ENCODE measurements at regions not wholly inside any gene's neighbourhood (a gene's known extent, or its start where the extent isn't known, plus 50 kb on each side); places are given as distances from the start of the nearest gene placed in this dataset.

- no peak overlapping the region for H3K4me3 ChIP-seq
- no peak for TF ChIP-seq TEAD1 (CRISPR knock-in tag; IDR thresholded peaks at IDR 0.05)
- TF ChIP-seq, protein P1, sequence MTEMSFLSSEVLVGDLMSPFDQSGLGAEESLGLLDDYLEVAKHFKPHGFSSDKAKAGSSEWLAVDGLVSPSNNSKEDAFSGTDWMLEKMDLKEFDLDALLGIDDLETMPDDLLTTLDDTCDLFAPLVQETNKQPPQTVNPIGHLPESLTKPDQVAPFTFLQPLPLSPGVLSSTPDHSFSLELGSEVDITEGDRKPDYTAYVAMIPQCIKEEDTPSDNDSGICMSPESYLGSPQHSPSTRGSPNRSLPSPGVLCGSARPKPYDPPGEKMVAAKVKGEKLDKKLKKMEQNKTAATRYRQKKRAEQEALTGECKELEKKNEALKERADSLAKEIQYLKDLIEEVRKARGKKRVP (CRISPR knock-in tag; IDR thresholded peaks at IDR 0.05): no peak
- TF ChIP-seq, protein P2, sequence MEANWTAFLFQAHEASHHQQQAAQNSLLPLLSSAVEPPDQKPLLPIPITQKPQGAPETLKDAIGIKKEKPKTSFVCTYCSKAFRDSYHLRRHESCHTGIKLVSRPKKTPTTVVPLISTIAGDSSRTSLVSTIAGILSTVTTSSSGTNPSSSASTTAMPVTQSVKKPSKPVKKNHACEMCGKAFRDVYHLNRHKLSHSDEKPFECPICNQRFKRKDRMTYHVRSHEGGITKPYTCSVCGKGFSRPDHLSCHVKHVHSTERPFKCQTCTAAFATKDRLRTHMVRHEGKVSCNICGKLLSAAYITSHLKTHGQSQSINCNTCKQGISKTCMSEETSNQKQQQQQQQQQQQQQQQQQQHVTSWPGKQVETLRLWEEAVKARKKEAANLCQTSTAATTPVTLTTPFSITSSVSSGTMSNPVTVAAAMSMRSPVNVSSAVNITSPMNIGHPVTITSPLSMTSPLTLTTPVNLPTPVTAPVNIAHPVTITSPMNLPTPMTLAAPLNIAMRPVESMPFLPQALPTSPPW (CRISPR knock-in tag; IDR thresholded peaks at IDR 0.05): no peak
- TF ChIP-seq CREB3L1 (IDR thresholded peaks at IDR 0.05; ENCODE audit: borderline replicate concordance, low read depth): no peak
- TF ChIP-seq HDAC6 (IDR thresholded peaks at IDR 0.05; ENCODE audit: low read depth, low read length): no peak
- no peak for TF ChIP-seq ZNF212 (CRISPR knock-in tag; IDR thresholded peaks at IDR 0.05)
- TF ChIP-seq, protein P3, sequence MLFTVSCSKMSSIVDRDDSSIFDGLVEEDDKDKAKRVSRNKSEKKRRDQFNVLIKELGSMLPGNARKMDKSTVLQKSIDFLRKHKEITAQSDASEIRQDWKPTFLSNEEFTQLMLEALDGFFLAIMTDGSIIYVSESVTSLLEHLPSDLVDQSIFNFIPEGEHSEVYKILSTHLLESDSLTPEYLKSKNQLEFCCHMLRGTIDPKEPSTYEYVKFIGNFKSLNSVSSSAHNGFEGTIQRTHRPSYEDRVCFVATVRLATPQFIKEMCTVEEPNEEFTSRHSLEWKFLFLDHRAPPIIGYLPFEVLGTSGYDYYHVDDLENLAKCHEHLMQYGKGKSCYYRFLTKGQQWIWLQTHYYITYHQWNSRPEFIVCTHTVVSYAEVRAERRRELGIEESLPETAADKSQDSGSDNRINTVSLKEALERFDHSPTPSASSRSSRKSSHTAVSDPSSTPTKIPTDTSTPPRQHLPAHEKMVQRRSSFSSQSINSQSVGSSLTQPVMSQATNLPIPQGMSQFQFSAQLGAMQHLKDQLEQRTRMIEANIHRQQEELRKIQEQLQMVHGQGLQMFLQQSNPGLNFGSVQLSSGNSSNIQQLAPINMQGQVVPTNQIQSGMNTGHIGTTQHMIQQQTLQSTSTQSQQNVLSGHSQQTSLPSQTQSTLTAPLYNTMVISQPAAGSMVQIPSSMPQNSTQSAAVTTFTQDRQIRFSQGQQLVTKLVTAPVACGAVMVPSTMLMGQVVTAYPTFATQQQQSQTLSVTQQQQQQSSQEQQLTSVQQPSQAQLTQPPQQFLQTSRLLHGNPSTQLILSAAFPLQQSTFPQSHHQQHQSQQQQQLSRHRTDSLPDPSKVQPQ (CRISPR knock-in tag; IDR thresholded peaks at IDR 0.05; ENCODE audit: borderline replicate concordance): no peak
- TF ChIP-seq PTTG1 (tag; IDR thresholded peaks at IDR 0.05; ENCODE audit: low read depth): no peak
- no peak for TF ChIP-seq ZNF384 (IDR thresholded peaks at IDR 0.05; ENCODE audit: low read depth, low read length)
- TF ChIP-seq ZBED1 (IDR thresholded peaks at IDR 0.05): no peak
- TF ChIP-seq NR4A1 (CRISPR knock-in tag; IDR thresholded peaks at IDR 0.05): no peak
- no peak for TF ChIP-seq NR4A1 (tag; IDR thresholded peaks at IDR 0.05)
- no peak for TF ChIP-seq SPI1 (IDR thresholded peaks at IDR 0.05; ENCODE audit: borderline replicate concordance, low read depth, low read length)
- no peak for TF ChIP-seq ZNF764 (CRISPR knock-in tag; IDR thresholded peaks at IDR 0.05; ENCODE audit: low read depth)
- no peak for TF ChIP-seq RHOXF2B (CRISPR knock-in tag; conservative IDR thresholded peaks at IDR 0.05)
- TF ChIP-seq ZNF121 (CRISPR knock-in tag; conservative IDR thresholded peaks at IDR 0.05): no peak
Observed at GRCh38 chr9:134585746-134586706, 55.6 kb upstream of the COL5A1 start.

More at GRCh38 chr9:134585746-134586706, 55.6 kb upstream of the COL5A1 start:
- Histone ChIP-seq H3K79me2 (ENCODE audit: control insufficient read depth, insufficient read depth, low read length) (no peaks in the 10 kb centered on the region), H3K27me3 (ENCODE audit: control insufficient read depth in 2 of 2, insufficient read depth in 2 of 2, low read length in 2 of 2) (peaks cover 9 to 32% of the 10 kb centered on the region in 2 experiments; a peak in 3 of 5 replicates), H4K20me1 (replicated peaks; ENCODE audit: control insufficient read depth, insufficient read depth, low read length) (no peaks in the 10 kb centered on the region), H3K4me2 (ENCODE audit: insufficient read depth, low read length) (no peak overlapping the region), H3K27ac (ENCODE audit: extremely low read depth, low read depth, low read length) (no peak overlapping the region), H2AFZ (ENCODE audit: low read depth, low read length) (no peak overlapping the region), H3K9me1 (ENCODE audit: control insufficient read depth, insufficient read depth, low read length) (no peaks in the 10 kb centered on the region), H3K4me1 (replicated peaks in 1 of 2; ENCODE audit: control insufficient read depth in 2 of 2, insufficient read depth in 2 of 2, low read length in 2 of 2) (no peaks in the 10 kb centered on the region; a peak in 1 of 5 replicates), H3K9me3 (replicated peaks; ENCODE audit: control insufficient read depth, insufficient read depth, low read depth, low read length) (no peaks in the 10 kb centered on the region), H3K36me3 (ENCODE audit: control insufficient read depth, insufficient read depth, low read length) (no peaks in the 10 kb centered on the region), H3K9ac (ENCODE audit: insufficient read depth in 1 of 2, low read depth in 2 of 2, low read length in 2 of 2) (no peak overlapping the region)
- BruUV-seq (replicated peaks): no TSS peak
- in situ Hi-C loops (cut with MboI): no loop called here
- WGBS (ENCODE audit: insufficient coverage, low coverage, missing lambda C conversion rate): 2% methylated on average over 26 of the region's 28 CpGs
- ATAC-seq (no peak), FAIRE-seq (no peak), DNase-seq (ENCODE audit: extremely low read depth in 1 of 4, low spot score in 3 of 4) (no peak)
- CTCF ChIA-PET (ENCODE audit: low intra/inter-chr PET ratio): no interaction called here
- POLR2A ChIA-PET: interaction anchor here (0.6 kb wide), 1 partner anchor 846 kb away, joined by 3 read pairs; no protein-coding TSS in a partner anchor
- intact Hi-C loops (cut with micrococcal nuclease): no loop called here
